ENCODE measurements at regions not wholly inside any gene's neighbourhood (a gene's known extent, or its start where the extent isn't known, plus 50 kb on each side); places are given as distances from the start of the nearest gene placed in this dataset.

- no peak for TF ChIP-seq EZH2 (IDR thresholded peaks at IDR 0.05; ENCODE audit: low read depth, low read length, severe bottlenecking)
- TF ChIP-seq KDM5A (IDR thresholded peaks at IDR 0.05; ENCODE audit: low read length) = no peak
- no peak for TF ChIP-seq RFX5 (IDR thresholded peaks at IDR 0.05; ENCODE audit: borderline replicate concordance, low read depth, low read length)
- TF ChIP-seq SIX5 (IDR thresholded peaks at IDR 0.05; ENCODE audit: low read depth, low read length) = no peak
- TF ChIP-seq TEAD4 (IDR thresholded peaks at IDR 0.05; ENCODE audit: low read depth, low read length) = no peak
- TF ChIP-seq ZNF274 (IDR thresholded peaks at IDR 0.05; ENCODE audit: borderline replicate concordance, extremely low read depth, low read length) = no peak
- no peak for TF ChIP-seq HDAC6 (IDR thresholded peaks at IDR 0.05; ENCODE audit: low read depth, low read length)
- TF ChIP-seq SP4 (IDR thresholded peaks at IDR 0.05; ENCODE audit: low read length) = no peak
- TF ChIP-seq MAFK (IDR thresholded peaks at IDR 0.05; ENCODE audit: low read depth, low read length) = no peak
- no peak for TF ChIP-seq JUN (IDR thresholded peaks at IDR 0.05; ENCODE audit: low read depth, low read length)
- no peak for TF ChIP-seq SRF (IDR thresholded peaks at IDR 0.05; ENCODE audit: low read depth, low read length)
- TF ChIP-seq MAX (IDR thresholded peaks at IDR 0.05) = no peak
- TF ChIP-seq ATF3 (IDR thresholded peaks at IDR 0.05; ENCODE audit: insufficient read depth, low read depth, low read length) = no peak
- no peak for TF ChIP-seq SP2 (IDR thresholded peaks at IDR 0.05; ENCODE audit: low read length)
- TF ChIP-seq BACH1 (IDR thresholded peaks at IDR 0.05; ENCODE audit: low read length) = no peak
- 61% methylated on average over 4 of the region's 5 CpGs; no CpG with 5 or more reads in 1 of the 2 experiments for WGBS, 2 experiments (ENCODE audit: extremely low coverage in 1 of 2, insufficient coverage in 1 of 2, insufficient read length in 1 of 2, insufficient replicate concordance in 2 of 2, low coverage in 1 of 2, low lambda C conversion rate in 2 of 2, missing lambda C conversion rate in 1 of 2)
- no peak overlapping the region for H3K56ac ChIP-seq (replicated peaks; ENCODE audit: insufficient read length, low read depth, low read length)
- no peak overlapping the region for H3K27ac ChIP-seq (ENCODE audit: low read depth, low read length)
- H2BK12ac ChIP-seq (ENCODE audit: low read depth, low read length) = no peak overlapping the region
- POLR2A ChIA-PET (ENCODE audit: partially characterized antibody) = interaction anchor here (0.7 kb wide), 1 partner anchor 473 kb away, joined by 4 read pairs; no protein-coding TSS in a partner anchor
- no peak overlapping the region for H3K18ac ChIP-seq (ENCODE audit: extremely low read depth, low read length)
- H3K4me2 ChIP-seq (ENCODE audit: insufficient read depth in 1 of 2, low read depth in 2 of 2, low read length in 2 of 2) = no peak overlapping the region
- no peaks in the 10 kb centered on the region for H3K27me3 ChIP-seq (replicated peaks in 1 of 4; ENCODE audit: control insufficient read depth in 3 of 4, extremely low read depth in 1 of 4, insufficient read depth in 3 of 4, low read length in 3 of 4)
- no peak overlapping the region for H3K4ac ChIP-seq (replicated peaks; ENCODE audit: insufficient read length, low read depth, low read length)
- H3K4me3 ChIP-seq (ENCODE audit: extremely low read depth in 1 of 4, insufficient read depth in 2 of 4, low read depth in 3 of 4, low read length in 4 of 4) = no peak overlapping the region
- H2AK5ac ChIP-seq (ENCODE audit: low read depth, low read length) = no peak overlapping the region
- no peak overlapping the region for H2BK20ac ChIP-seq (ENCODE audit: low read length)
- H3K14ac ChIP-seq (ENCODE audit: insufficient read length) = no peak overlapping the region
- H3K79me1 ChIP-seq (ENCODE audit: low read depth, low read length) = no peaks in the 10 kb centered on the region
- FAIRE-seq (no peak), DNase-seq (ENCODE audit: low read depth in 1 of 2, low spot score in 2 of 2) (no peak)
- no peak overlapping the region for H2BK120ac ChIP-seq (replicated peaks; ENCODE audit: low read depth, low read length)
- H4K91ac ChIP-seq (replicated peaks; ENCODE audit: insufficient read length, low read length) = no peak overlapping the region
- H3K9ac ChIP-seq (replicated peaks in 1 of 4; ENCODE audit: extremely low read depth in 1 of 4, low read depth in 3 of 4, low read length in 3 of 4) = no peak overlapping the region
- H3K36me3 ChIP-seq (ENCODE audit: control insufficient read depth in 2 of 4, insufficient read depth in 4 of 4, low read length in 3 of 4) = no peaks in the 10 kb centered on the region
- CTCF ChIA-PET (ENCODE audit: partially characterized antibody) = interaction anchor here (1.4 kb wide), 1 partner anchor 217 kb away, joined by 3 read pairs; no protein-coding TSS in a partner anchor
- H4K20me1 ChIP-seq (replicated peaks in 1 of 2; ENCODE audit: control insufficient read depth in 1 of 2, insufficient read depth in 2 of 2, low read length in 2 of 2) = no peaks in the 10 kb centered on the region
- peaks cover 0 to 6% (median 0%) of the 10 kb centered on the region in 4 experiments; a peak in 2 of 7 replicates for H3K4me1 ChIP-seq (replicated peaks in 1 of 4; ENCODE audit: control insufficient read depth in 3 of 4, insufficient read depth in 4 of 4, low read length in 3 of 4)
- no peak overlapping the region for H3K23ac ChIP-seq (ENCODE audit: insufficient read length)
- no peaks in the 10 kb centered on the region for H3K23me2 ChIP-seq (ENCODE audit: low read depth, low read length)
- H2AFZ ChIP-seq (ENCODE audit: low read length) = peak overlapping the region; percentile 59; the same call in 1 of the 2 replicates
- no peak overlapping the region for H2BK15ac ChIP-seq (ENCODE audit: low read length)
- no peak overlapping the region for H2BK5ac ChIP-seq (ENCODE audit: low read depth, low read length)
- no peak overlapping the region for H4K8ac ChIP-seq (ENCODE audit: extremely low read depth, insufficient read depth, low read length)
- H4K5ac ChIP-seq (ENCODE audit: insufficient read length, low read depth, low read length) = no peak overlapping the region
- H3K9me3 ChIP-seq (ENCODE audit: insufficient read depth in 2 of 2, low read depth in 1 of 2, low read length in 1 of 2) = no peaks in the 10 kb centered on the region
- H3K79me2 ChIP-seq (ENCODE audit: control insufficient read depth in 1 of 2, insufficient read depth in 2 of 2, low read length in 2 of 2) = no peaks in the 10 kb centered on the region
These were observed 222.3 kb downstream of the DDX3Y start for GRCh38 chrY:13126881-13127456.
